ENCODE measurements at regions not wholly inside any gene's neighbourhood (a gene's known extent, or its start where the extent isn't known, plus 50 kb on each side); places are given as distances from the start of the nearest gene placed in this dataset.

DNA sequence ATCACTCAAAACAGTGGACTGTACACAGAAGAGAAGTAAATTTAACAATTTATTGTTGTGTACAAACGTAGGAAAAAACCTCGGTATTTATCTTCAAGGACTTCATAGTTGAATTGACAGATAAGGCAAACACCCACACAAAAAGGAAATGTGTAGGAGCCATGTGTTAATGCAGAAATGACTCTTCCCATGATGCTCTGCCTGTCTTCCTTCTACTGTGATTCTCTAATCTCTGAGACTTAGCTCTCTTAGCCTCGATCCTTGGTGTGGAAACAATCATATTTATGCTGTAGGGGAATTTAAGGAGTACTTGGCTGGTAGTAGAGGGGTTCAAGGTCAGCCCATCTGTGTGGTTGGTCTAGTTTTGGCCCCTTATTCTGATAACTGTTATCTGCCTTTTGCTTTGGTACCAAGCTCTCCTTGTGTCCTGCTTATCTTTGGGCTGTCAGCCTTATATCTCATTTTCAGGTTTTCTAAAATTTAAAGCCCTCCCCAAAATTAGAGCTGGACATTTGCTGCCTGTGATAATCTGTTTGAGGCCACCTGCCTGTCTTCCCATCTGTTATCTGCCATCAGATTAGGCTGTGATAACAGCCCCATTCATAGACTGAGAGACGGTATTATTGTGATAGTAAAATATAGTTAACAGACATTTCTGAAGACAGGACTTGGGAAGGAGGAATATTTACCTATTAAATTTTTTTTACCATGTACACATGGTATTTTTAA, 81.7 kb downstream of the GPR85 start:
- no peak for DNase-seq
- intact Hi-C loops (cut with DNase I; ENCODE audit: low total_unique reads) = no loop called here
- no peaks in the 10 kb centered on the region for H3K36me3 ChIP-seq
- peaks cover 0 to 6% (median 0%) of the 10 kb centered on the region in 7 donors for H3K27me3 ChIP-seq (replicated peaks in 1 of 7)
- peaks cover 0 to 28% (median 8%) of the 10 kb centered on the region in 8 donors for H3K9me3 ChIP-seq
- no peak overlapping the region for H3K27ac ChIP-seq
- 46 to 60% (median 57%) methylated on average over 4 of the region's 4 CpGs for WGBS, 5 donors
- TF ChIP-seq, protein P1, sequence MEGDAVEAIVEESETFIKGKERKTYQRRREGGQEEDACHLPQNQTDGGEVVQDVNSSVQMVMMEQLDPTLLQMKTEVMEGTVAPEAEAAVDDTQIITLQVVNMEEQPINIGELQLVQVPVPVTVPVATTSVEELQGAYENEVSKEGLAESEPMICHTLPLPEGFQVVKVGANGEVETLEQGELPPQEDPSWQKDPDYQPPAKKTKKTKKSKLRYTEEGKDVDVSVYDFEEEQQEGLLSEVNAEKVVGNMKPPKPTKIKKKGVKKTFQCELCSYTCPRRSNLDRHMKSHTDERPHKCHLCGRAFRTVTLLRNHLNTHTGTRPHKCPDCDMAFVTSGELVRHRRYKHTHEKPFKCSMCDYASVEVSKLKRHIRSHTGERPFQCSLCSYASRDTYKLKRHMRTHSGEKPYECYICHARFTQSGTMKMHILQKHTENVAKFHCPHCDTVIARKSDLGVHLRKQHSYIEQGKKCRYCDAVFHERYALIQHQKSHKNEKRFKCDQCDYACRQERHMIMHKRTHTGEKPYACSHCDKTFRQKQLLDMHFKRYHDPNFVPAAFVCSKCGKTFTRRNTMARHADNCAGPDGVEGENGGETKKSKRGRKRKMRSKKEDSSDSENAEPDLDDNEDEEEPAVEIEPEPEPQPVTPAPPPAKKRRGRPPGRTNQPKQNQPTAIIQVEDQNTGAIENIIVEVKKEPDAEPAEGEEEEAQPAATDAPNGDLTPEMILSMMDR (IDR thresholded peaks at IDR 0.05 in 8 of 11, conservative IDR thresholded peaks at IDR 0.05 in 3 of 11) = no peak
- no peak for TF ChIP-seq POLR2AphosphoS5 (IDR thresholded peaks at IDR 0.05)
- no peak for TF ChIP-seq POLR2A (IDR thresholded peaks at IDR 0.05)
- no peaks in the 10 kb centered on the region for H3K4me1 ChIP-seq
- no peak overlapping the region for H3K4me3 ChIP-seq

DNA sequence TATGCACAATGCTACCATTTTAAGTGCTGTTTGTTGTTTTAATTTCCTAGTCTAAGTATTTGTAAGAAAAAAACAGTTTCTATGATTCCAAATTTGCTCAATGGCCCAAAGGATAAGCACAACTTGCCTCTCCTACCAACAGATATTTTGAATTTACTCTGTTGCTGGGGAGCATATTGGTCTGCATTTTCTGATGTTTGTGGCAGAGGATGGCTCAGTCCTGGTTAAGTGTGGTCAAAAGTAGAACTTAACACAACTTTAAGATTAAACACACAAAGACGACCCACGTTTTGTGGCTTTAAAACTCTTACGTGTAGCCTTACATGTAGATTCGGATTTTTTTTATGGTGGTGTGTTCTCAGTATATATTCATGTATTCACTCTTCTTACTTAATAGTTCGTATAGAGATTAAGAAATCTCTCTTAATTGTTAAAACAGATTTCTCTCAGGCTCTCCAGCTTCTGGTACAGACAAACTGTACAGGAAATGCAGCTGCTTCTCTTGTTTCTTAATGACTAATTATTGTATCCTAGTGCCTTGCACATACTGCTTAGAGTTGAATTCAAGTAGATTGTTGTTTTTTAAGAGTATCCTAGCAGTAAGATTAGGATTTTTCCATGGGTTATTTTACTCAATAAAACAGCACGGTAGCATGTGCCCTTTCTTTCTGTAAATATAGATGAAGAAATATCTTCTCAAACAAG, 86.2 kb downstream of the GPR85 start:
- Histone ChIP-seq H3K27ac (no peak overlapping the region), H3K4me3 (no peak overlapping the region), H3K36me3 (no peaks in the 10 kb centered on the region), H3K4me1 (no peaks in the 10 kb centered on the region), H3K27me3 (replicated peaks in 1 of 7) (no peaks in the 10 kb centered on the region), H3K9me3 (peaks cover 0 to 7% (median 0%) of the 10 kb centered on the region in 8 donors)
- DNase-seq = no peak
- intact Hi-C loops (cut with DNase I; ENCODE audit: low total_unique reads) = no loop called here
- no peak for TF ChIP-seq POLR2AphosphoS5 (IDR thresholded peaks at IDR 0.05)
- WGBS, 5 donors = 79 to 87% (median 84%) methylated on average over 6 of the region's 6 CpGs

DNA sequence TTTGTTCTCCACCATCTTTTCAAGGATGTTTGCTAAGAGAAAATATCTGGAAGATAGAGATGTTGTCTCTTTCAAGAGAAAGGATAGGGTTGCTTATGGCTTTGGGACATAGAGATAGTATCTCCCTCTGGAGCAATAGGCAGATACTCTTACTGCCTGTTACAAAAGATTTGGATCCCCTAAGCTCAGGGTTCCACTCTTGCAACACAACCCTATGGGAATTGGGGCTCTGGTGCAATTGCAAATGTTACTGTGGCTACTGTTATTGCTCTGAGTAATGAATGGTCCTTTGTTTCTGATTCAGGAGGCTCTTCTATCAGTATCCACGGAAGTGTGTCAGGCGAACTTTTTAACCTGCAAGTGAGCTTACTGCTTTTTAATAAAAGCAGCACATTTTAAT, 88.8 kb downstream of the GPR85 start:
- Histone ChIP-seq H3K9me3 (no peaks in the 10 kb centered on the region), H3K27me3 (replicated peaks in 1 of 7) (no peaks in the 10 kb centered on the region), H3K36me3 (no peaks in the 10 kb centered on the region), H3K4me1 (no peaks in the 10 kb centered on the region), H3K4me3 (no peak overlapping the region), H3K27ac (no peak overlapping the region)
- TF ChIP-seq POLR2A (IDR thresholded peaks at IDR 0.05) (no peak), POLR2AphosphoS5 (IDR thresholded peaks at IDR 0.05) (no peak)
- TF ChIP-seq, protein P1 (IDR thresholded peaks at IDR 0.05 in 8 of 11, conservative IDR thresholded peaks at IDR 0.05 in 3 of 11) = no peak
- DNase-seq = no peak
- WGBS, 5 donors = 87 to 96% (median 90%) methylated on average over 2 of the region's 2 CpGs
- intact Hi-C loops (cut with DNase I; ENCODE audit: low total_unique reads) = loop anchor here (10.0 kb wide), 1 partner anchor 1053 kb away; no protein-coding TSS in a partner anchor

DNA sequence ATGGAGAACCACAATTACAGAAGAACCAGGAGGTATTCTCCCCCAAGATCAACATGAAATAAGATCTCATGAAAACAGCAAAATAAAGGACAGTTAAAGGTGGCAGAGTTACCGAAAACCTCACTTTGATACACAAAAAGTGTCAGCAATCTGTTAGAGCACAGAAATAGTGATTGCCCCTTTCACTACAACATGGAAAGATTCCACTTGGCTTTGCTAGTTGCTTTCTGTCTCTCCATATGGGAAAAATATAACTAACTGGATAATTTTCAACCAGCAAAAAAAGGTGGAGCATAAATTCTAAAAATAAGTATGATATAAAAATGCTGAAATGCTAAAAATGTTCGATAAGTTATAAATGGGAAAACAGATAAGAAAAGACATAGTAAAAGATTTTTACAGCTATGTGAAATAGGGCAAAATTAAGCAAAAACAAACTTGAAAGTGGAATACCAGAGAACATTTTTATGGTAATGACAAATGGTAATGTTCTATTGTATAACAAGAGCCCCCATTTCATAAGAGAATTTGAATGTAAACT, 90.2 kb downstream of the GPR85 start:
- TF ChIP-seq POLR2A (IDR thresholded peaks at IDR 0.05) (no peak), POLR2AphosphoS5 (IDR thresholded peaks at IDR 0.05) (no peak)
- TF ChIP-seq, protein P1 (IDR thresholded peaks at IDR 0.05 in 8 of 11, conservative IDR thresholded peaks at IDR 0.05 in 3 of 11) = no peak
- DNase-seq = no peak
- Histone ChIP-seq H3K9me3 (no peaks in the 10 kb centered on the region), H3K27me3 (replicated peaks in 1 of 7) (no peaks in the 10 kb centered on the region), H3K4me3 (no peak overlapping the region), H3K27ac (no peak overlapping the region), H3K36me3 (no peaks in the 10 kb centered on the region), H3K4me1 (no peaks in the 10 kb centered on the region)
- intact Hi-C loops (cut with DNase I; ENCODE audit: low total_unique reads) = loop anchor here (10.0 kb wide), 1 partner anchor 1052 kb away; no protein-coding TSS in a partner anchor
- 63 to 80% (median 79%) methylated on average over 2 of the region's 2 CpGs for WGBS, 5 donors

Data from spleen (tissue), 11 donors.